ENCODE measurements at regions not wholly inside any gene's neighbourhood (a gene's known extent, or its start where the extent isn't known, plus 50 kb on each side); places are given as distances from the start of the nearest gene placed in this dataset.

- no peak for TF ChIP-seq CTCF (conservative IDR thresholded peaks at IDR 0.05; ENCODE audit: low read length)
- TF ChIP-seq EZH2phosphoT487 (IDR thresholded peaks at IDR 0.05; ENCODE audit: borderline replicate concordance) = no peak
Measured at GRCh38 chr12:30145684-30146032, 361.9 kb upstream of the TMTC1 start.

Data from Loucy (cell line).